Testis (tissue), 2 donors: ENCODE measurements at regions not wholly inside any gene's neighbourhood (a gene's known extent, or its start where the extent isn't known, plus 50 kb on each side); places are given as distances from the start of the nearest gene placed in this dataset.
A peak's percentile ranks its signal among the peaks of the same experiment; 100 is the strongest.

Source experiments
- DNase-seq: peaks from one replicate; pipeline ENCODE4 v3.0.0-alpha.2; 2019
- H3K27ac ChIP-seq, 2 donors: fragments of 200-600 bp; sonication (generic); one replicate each; pipeline ENCODE4 v1.5.1; 2019
- H3K27me3 ChIP-seq: fragments of 200-600 bp; sonication (generic); one replicate; pipeline ENCODE4 v1.5.1; 2019
- H3K36me3 ChIP-seq: fragments of 200-600 bp; sonication (generic); one replicate; pipeline ENCODE4 v1.5.1; 2017; ENCODE audit warnings: low read depth; ENCODE audit errors: missing control alignments
- H3K4me1 ChIP-seq: fragments of 200-600 bp; sonication (generic); one replicate; pipeline ENCODE4 v1.5.1; 2019
- H3K4me3 ChIP-seq, 2 donors: fragments of 200-600 bp; sonication (generic); one replicate each; pipeline ENCODE4 v1.5.1; 2017 to 2019
- H3K9me3 ChIP-seq: fragments of 200-600 bp; sonication (generic); one replicate; pipeline ENCODE4 v1.5.1; 2017
- CTCF ChIP-seq, 3 experiments: fragments of 450-650 bp in 2 of 3; fragments of 200-600 bp in 1 of 3; sonication (generic) in 1 of 3; IDR thresholded peaks; one replicate each; pipeline ENCODE4 v1.5.1; 2016 to 2019; ENCODE audit warnings: antibody characterized with exemption in 3 of 3, mild to moderate bottlenecking in 2 of 3, moderate library complexity in 1 of 3
- POLR2A ChIP-seq: fragments of 450-650 bp; IDR thresholded peaks from one replicate; pipeline ENCODE4 v1.6.1; 2017; ENCODE audit warnings: antibody characterized with exemption, mild to moderate bottlenecking, moderate library complexity
- WGBS, 2 donors: methylation state at CpG; one replicate each; pipeline ENCODE4 v1.1.5; 2018; 5-methylcytosine and 5-hydroxymethylcytosine counted together
- intact Hi-C: fragments of 100-400 bp; cut with DNase I; formaldehyde crosslinking; loops from one replicate; pipeline ENCODE4 v1.15.1; 2023; ENCODE audit warnings: low total_unique reads

- Histone ChIP-seq H3K9me3 (no peaks in the 10 kb centered on the region), H3K27ac (peak overlapping the region; percentile 61 to 79), H3K4me1 (peaks cover 46% of the 10 kb centered on the region), H3K36me3 (no peaks in the 10 kb centered on the region), H3K27me3 (no peaks in the 10 kb centered on the region), H3K4me3 (no peak overlapping the region)
- WGBS, 2 donors: 53% methylated on average over 10 of the region's 10 CpGs
- TF ChIP-seq CTCF (IDR thresholded peaks at IDR 0.05) (no peak), POLR2A (no peak)
- DNase-seq: peak; percentile 54
- intact Hi-C loops: no loop called here
Measured at GRCh38 chr9:96156171-96156974, 145.6 kb downstream of the HSD17B3 start.

- Histone ChIP-seq H3K36me3 (no peaks in the 10 kb centered on the region), H3K27ac (no peak overlapping the region), H3K4me1 (peaks cover 55% of the 10 kb centered on the region), H3K27me3 (no peaks in the 10 kb centered on the region), H3K9me3 (no peaks in the 10 kb centered on the region), H3K4me3 (no peak overlapping the region)
- intact Hi-C loops: no loop called here
- 87 to 92% methylated on average over 13 of the region's 13 CpGs for WGBS, 2 donors
- no peak for DNase-seq
- TF ChIP-seq CTCF (IDR thresholded peaks at IDR 0.05) (no peak), POLR2A (no peak)
Measured at GRCh38 chr9:96154081-96154480, 147.9 kb downstream of the HSD17B3 start.

GRCh38 chr9:96152550-96152949 is 149.4 kb downstream of the HSD17B3 start:
- peaks cover 55% of the 10 kb centered on the region for H3K4me1 ChIP-seq
- peak overlapping the region in 1 of 2 donors; percentile 7 for H3K27ac ChIP-seq
- no peaks in the 10 kb centered on the region for H3K27me3 ChIP-seq
- no peak for DNase-seq
- TF ChIP-seq POLR2A (no peak), CTCF (IDR thresholded peaks at IDR 0.05) (no peak)
- intact Hi-C loops: no loop called here
- no peaks in the 10 kb centered on the region for H3K36me3 ChIP-seq
- H3K4me3 ChIP-seq: no peak overlapping the region
- 66 to 91% methylated on average over 2 of the region's 2 CpGs for WGBS, 2 donors
- no peaks in the 10 kb centered on the region for H3K9me3 ChIP-seq

- Histone ChIP-seq H3K27me3 (no peaks in the 10 kb centered on the region), H3K9me3 (no peaks in the 10 kb centered on the region), H3K27ac (peak overlapping the region; percentile 62 to 66), H3K4me3 (no peak overlapping the region), H3K36me3 (no peaks in the 10 kb centered on the region), H3K4me1 (peaks cover 36% of the 10 kb centered on the region)
- no peak for DNase-seq
- intact Hi-C loops: no loop called here
- WGBS, 2 donors: 63 to 74% methylated on average over 11 of the region's 11 CpGs
- TF ChIP-seq CTCF (IDR thresholded peaks at IDR 0.05) (no peak), POLR2A (no peak)
Measured at GRCh38 chr9:96150324-96151227, 151.4 kb downstream of the HSD17B3 start.
